NOMO-1 treated with DMSO at 0.1 percent for 48 hours (cell line): ENCODE measurements at regions not wholly inside any gene's neighbourhood (a gene's known extent, or its start where the extent isn't known, plus 50 kb on each side); places are given as distances from the start of the nearest gene placed in this dataset.
"Not testable (repeated sequence)": the region's sequence is repeated elsewhere in the genome, so short reads cannot be mapped to it uniquely, and the experiment has no call there.

Source experiments
- DNase-seq: peaks from one replicate; lab custom pipeline; 2025; ENCODE audit not compliant: unreplicated experiment; lab: John Stamatoyannopoulos, UW

- DNase-seq: no peak
Measured at GRCh38 chr9:89670801-89671434, 66.1 kb downstream of the GADD45G start.

- no peak for DNase-seq
Measured at GRCh38 chr9:89674667-89675057, 69.8 kb downstream of the GADD45G start.

GRCh38 chr9:89675058-89675742, 70.4 kb downstream of the GADD45G start:
- no peak for DNase-seq

GRCh38 chr9:89676281-89676680, 71.5 kb downstream of the GADD45G start:
- no peak for DNase-seq

- DNase-seq: no peak
Measured at GRCh38 chr9:89677702-89678395, 73.0 kb downstream of the GADD45G start.

GRCh38 chr9:89678396-89679015, 73.7 kb downstream of the GADD45G start:
- no peak for DNase-seq

GRCh38 chr9:89679016-89679415, 74.2 kb downstream of the GADD45G start:
- DNase-seq: no peak

GRCh38 chr9:89679581-89679980, 74.8 kb downstream of the GADD45G start:
- no peak for DNase-seq

GRCh38 chr9:89680547-89681467, 76.0 kb downstream of the GADD45G start:
- DNase-seq: no peak

GRCh38 chr9:89681468-89681859, 76.7 kb downstream of the GADD45G start:
- DNase-seq: not testable (repeated sequence)

GRCh38 chr9:89683626-89684025, 78.8 kb downstream of the GADD45G start:
- no peak for DNase-seq

- no peak for DNase-seq
Measured at GRCh38 chr9:89684218-89684617, 79.4 kb downstream of the GADD45G start.

- DNase-seq: no peak
Measured at GRCh38 chr9:89684912-89685636, 80.3 kb downstream of the GADD45G start.

- DNase-seq: no peak
Measured at GRCh38 chr9:89685698-89686097, 80.9 kb downstream of the GADD45G start.

GRCh38 chr9:89686126-89686525, 81.3 kb downstream of the GADD45G start:
- DNase-seq: no peak

GRCh38 chr9:89686621-89687020, 81.8 kb downstream of the GADD45G start:
- DNase-seq: no peak

- no peak for DNase-seq
Measured at GRCh38 chr9:89687188-89687587, 82.4 kb downstream of the GADD45G start.

GRCh38 chr9:89687848-89688247, 83.0 kb downstream of the GADD45G start:
- no peak for DNase-seq

- not testable (repeated sequence) for DNase-seq
Measured at GRCh38 chr9:89689321-89689720, 84.5 kb downstream of the GADD45G start.

- peak; percentile 29 for DNase-seq
Measured at GRCh38 chr9:89690334-89690912, 85.6 kb downstream of the GADD45G start.
